Tibial artery (tissue), 4 donors: ENCODE measurements at regions not wholly inside any gene's neighbourhood (a gene's known extent, or its start where the extent isn't known, plus 50 kb on each side); places are given as distances from the start of the nearest gene placed in this dataset.
"Not testable (repeated sequence)": the region's sequence is repeated elsewhere in the genome, so short reads cannot be mapped to it uniquely, and the experiment has no call there.

Experiments
- DNase-seq, 2 donors: peaks; one replicate each; pipeline ENCODE4 v3.0.0-alpha.2; 2019
- H3K27ac ChIP-seq, 2 donors: fragments of 200-600 bp; sonication (generic) in 1 of 2; 1 replicate in 1 of 2; 2 replicates in 1 of 2; pipeline ENCODE4 v1.5.1; 2018 to 2019; ENCODE audit warnings: mild to moderate bottlenecking in 1 of 2
- H3K27me3 ChIP-seq, 2 donors: fragments of 200-600 bp; sonication (generic) in 1 of 2; one replicate each; pipeline versions ENCODE4 v1.5.1 to v1.6.0; 2016 to 2019
- H3K36me3 ChIP-seq, 3 donors: fragments of 200-600 bp; sonication (generic) in 2 of 3; one replicate each; pipeline ENCODE4 v1.5.1; 2016 to 2019; ENCODE audit warnings: mild to moderate bottlenecking in 2 of 3
- H3K4me1 ChIP-seq, 4 donors: fragments of 200-600 bp; sonication (generic) in 2 of 4; 1 replicate in 3 of 4; 2 replicates in 1 of 4; pipeline ENCODE4 v1.5.1; 2016 to 2019
- H3K4me3 ChIP-seq, 2 donors: fragments of 200-600 bp; sonication (generic) in 1 of 2; 1 replicate in 1 of 2; 2 replicates in 1 of 2; pipeline ENCODE4 v1.5.1; 2018 to 2019; ENCODE audit warnings: mild to moderate bottlenecking in 2 of 2
- H3K9me3 ChIP-seq, 3 donors: fragments of 200-600 bp; sonication (generic) in 1 of 3; one replicate each; pipeline ENCODE4 v1.5.1; 2016 to 2019
- CTCF ChIP-seq, 2 experiments: fragments of 200-600 bp in 1 of 2; fragments of 450-650 bp in 1 of 2; IDR thresholded peaks; one replicate each; pipeline ENCODE4 v1.5.1; 2017 to 2019; ENCODE audit warnings: antibody characterized with exemption in 2 of 2, mild to moderate bottlenecking in 1 of 2, moderate library complexity in 1 of 2
- intact Hi-C: fragments of 100-400 bp; cut with DNase I; formaldehyde crosslinking; loops from one replicate; pipeline ENCODE4 v1.15.0; 2023; ENCODE audit warnings: low total_unique reads

GRCh38 chr12:91461061-91461460 is 278.4 kb upstream of the DCN start:
- no peaks in the 10 kb centered on the region for H3K9me3 ChIP-seq
- no peak for TF ChIP-seq CTCF (IDR thresholded peaks at IDR 0.05)
- H3K4me1 ChIP-seq, result no peaks in the 10 kb centered on the region
- H3K4me3 ChIP-seq, result no peak overlapping the region
- no peak for DNase-seq
- intact Hi-C loops, result no loop called here
- no peaks in the 10 kb centered on the region for H3K36me3 ChIP-seq
- no peaks in the 10 kb centered on the region for H3K27me3 ChIP-seq
- no peak overlapping the region for H3K27ac ChIP-seq

- TF ChIP-seq CTCF (IDR thresholded peaks at IDR 0.05), result no peak
- no peaks in the 10 kb centered on the region for H3K4me1 ChIP-seq
- H3K9me3 ChIP-seq, result no peaks in the 10 kb centered on the region
- H3K27me3 ChIP-seq, result no peaks in the 10 kb centered on the region
- no peaks in the 10 kb centered on the region for H3K36me3 ChIP-seq
- no peak overlapping the region for H3K27ac ChIP-seq
- H3K4me3 ChIP-seq, result no peak overlapping the region
- intact Hi-C loops, result no loop called here
- DNase-seq, result no peak
Observed at GRCh38 chr12:91460469-91460868, 277.9 kb upstream of the DCN start.

DNA sequence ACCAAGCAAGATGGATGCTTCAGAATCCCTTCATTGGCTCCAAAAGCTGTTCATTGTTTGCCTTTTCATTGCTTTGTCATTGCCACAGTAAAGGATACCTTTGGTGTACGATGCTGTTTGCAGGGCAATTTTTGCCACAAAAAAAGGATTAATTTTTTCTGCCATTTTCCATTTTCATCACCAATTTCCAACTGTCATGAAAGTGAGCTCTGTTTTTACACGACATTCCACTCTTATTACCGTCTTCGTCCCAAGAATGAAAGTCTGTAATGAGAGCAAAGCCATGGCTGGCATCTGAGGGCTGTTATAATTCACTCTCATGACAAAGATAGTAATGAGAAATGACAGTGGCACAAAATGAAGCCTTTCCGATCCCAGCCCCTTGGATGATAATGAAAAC is 272.7 kb upstream of the DCN start:
- no peak overlapping the region for H3K27ac ChIP-seq
- no peaks in the 10 kb centered on the region for H3K27me3 ChIP-seq
- H3K36me3 ChIP-seq, result no peaks in the 10 kb centered on the region
- DNase-seq, result no peak
- H3K4me3 ChIP-seq, result no peak overlapping the region
- no peaks in the 10 kb centered on the region for H3K9me3 ChIP-seq
- H3K4me1 ChIP-seq, result no peaks in the 10 kb centered on the region
- intact Hi-C loops, result no loop called here
- no peak for TF ChIP-seq CTCF (IDR thresholded peaks at IDR 0.05)

DNA sequence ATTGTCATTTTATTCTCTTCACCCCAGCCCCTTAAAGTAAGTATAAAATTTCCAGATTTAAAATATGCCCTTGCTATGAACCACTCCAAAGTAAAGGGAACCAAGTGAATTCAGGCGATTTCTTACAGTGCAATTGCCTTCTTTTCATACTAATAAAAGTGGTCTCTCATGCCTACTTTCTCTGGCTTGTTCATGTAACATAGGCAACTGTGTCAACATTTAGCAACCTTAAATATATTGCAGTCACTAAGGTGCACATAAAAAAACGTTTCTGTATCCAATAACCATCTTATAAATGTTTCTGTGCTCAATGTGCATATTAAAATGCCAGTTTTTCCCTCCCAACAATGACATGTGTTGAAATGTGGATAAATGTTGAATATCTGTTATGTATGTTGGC is 271.6 kb upstream of the DCN start:
- no peak for TF ChIP-seq CTCF (IDR thresholded peaks at IDR 0.05)
- Histone ChIP-seq H3K36me3 (no peaks in the 10 kb centered on the region), H3K27me3 (no peaks in the 10 kb centered on the region), H3K9me3 (no peaks in the 10 kb centered on the region), H3K27ac (no peak overlapping the region), H3K4me3 (no peak overlapping the region), H3K4me1 (no peaks in the 10 kb centered on the region)
- intact Hi-C loops, result no loop called here
- DNase-seq, result no peak

- H3K27me3 ChIP-seq, H3K36me3 ChIP-seq, H3K9me3 ChIP-seq, H3K27ac ChIP-seq, DNase-seq, intact Hi-C loops, H3K4me1 ChIP-seq, H3K4me3 ChIP-seq: not testable (repeated sequence)
Observed at GRCh38 chr12:91452464-91452863, 269.8 kb upstream of the DCN start.

DNA sequence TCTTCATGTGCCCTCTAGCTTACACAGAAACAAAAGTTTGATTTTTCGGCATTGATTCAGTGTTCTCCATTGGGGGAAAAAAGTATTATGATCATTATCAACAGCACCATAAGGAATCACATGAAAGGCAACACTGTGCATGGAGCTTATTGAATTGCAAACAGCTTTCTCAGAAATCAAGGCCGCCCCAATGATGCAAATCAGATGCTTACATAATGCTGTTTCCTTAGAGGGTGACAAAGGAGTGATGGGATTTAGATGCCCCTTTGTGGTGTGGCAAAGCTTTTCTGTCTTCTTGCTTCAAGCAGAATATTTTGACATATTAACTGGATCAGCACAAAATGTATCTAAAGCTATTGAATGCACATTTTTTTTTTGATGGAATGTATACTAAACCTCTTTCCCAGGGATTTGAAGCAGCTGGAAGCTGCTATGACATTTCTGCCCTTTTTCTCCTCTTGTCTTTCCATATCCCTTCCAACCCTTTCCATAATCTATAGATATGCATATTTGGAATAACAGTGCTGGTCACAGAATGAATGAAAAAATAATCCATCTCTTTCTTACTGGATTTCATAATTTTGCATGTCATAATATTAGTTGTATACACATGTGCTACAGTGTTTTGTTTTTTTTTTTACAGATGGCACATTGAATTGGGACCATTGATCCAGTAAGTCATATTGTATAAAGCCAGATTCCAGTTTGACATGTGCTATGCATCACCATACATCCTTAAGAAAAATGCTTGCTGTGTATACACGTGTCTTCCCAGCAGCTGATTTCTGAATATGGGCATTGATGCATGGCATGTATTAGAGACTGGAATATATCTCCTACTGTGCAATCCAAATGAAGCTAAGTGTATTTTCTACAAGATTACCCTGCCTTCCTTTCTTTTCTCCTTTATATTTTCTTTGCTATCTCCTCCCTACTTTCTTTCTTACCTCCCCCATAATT is 259.7 kb upstream of the DCN start:
- no peak overlapping the region for H3K27ac ChIP-seq

More for the DNA sequence above, 259.7 kb upstream of the DCN start:
- Histone ChIP-seq H3K36me3 (no peaks in the 10 kb centered on the region), H3K27me3 (no peaks in the 10 kb centered on the region), H3K4me3 (no peak overlapping the region), H3K9me3 (no peaks in the 10 kb centered on the region), H3K4me1 (no peaks in the 10 kb centered on the region)
- intact Hi-C loops, result no loop called here
- no peak for TF ChIP-seq CTCF (IDR thresholded peaks at IDR 0.05)
- no peak for DNase-seq
